CD4-positive, CD25-positive, alpha-beta regulatory T cell (primary cell): ENCODE measurements at regions not wholly inside any gene's neighbourhood (a gene's known extent, or its start where the extent isn't known, plus 50 kb on each side); places are given as distances from the start of the nearest gene placed in this dataset.
"Not testable (repeated sequence)": the region's sequence is repeated elsewhere in the genome, so short reads cannot be mapped to it uniquely, and the experiment has no call there.

Experiments used
- ATAC-seq, 2 donors: fragments of 150-1000 bp; cut with Tn5 transposase; one replicate each; pipeline ENCODE4 v1.10.0; 2021; ENCODE audit warnings: low read depth in 2 of 2, moderate number of reproducible peaks in 2 of 2, moderate library complexity in 1 of 2
- DNase-seq, 3 donors: peaks; one replicate each; pipeline versions ENCODE4 v3.0.0 to v3.0.0-alpha.2; 2012 to 2022; ENCODE audit warnings: mixed read lengths in 1 of 3
- H3K27ac ChIP-seq: one replicate; pipeline ENCODE4 v1.7.0; 2013; ENCODE audit warnings: mild to moderate bottlenecking, low read length; ENCODE audit not compliant: insufficient read depth, poor library complexity, severe bottlenecking
- H3K27me3 ChIP-seq: one replicate; pipeline ENCODE4 v1.7.0; 2013; ENCODE audit warnings: low read length; ENCODE audit not compliant: control insufficient read depth, insufficient read depth
- H3K36me3 ChIP-seq: one replicate; pipeline ENCODE4 v1.7.0; 2013; ENCODE audit warnings: mild to moderate bottlenecking, low read length, moderate library complexity; ENCODE audit not compliant: control insufficient read depth, insufficient read depth
- H3K4me1 ChIP-seq: 2 replicates; pipeline ENCODE4 v1.7.0; 2013; ENCODE audit warnings: mild to moderate bottlenecking, low read length; ENCODE audit not compliant: insufficient read depth, control insufficient read depth, poor library complexity, severe bottlenecking
- H3K4me3 ChIP-seq: one replicate; pipeline ENCODE4 v1.7.0; 2013; ENCODE audit warnings: low read depth, mild to moderate bottlenecking, low read length, moderate library complexity
- H3K9me3 ChIP-seq, 2 experiments: 1 replicate in 1 of 2; 2 replicates in 1 of 2; pipeline ENCODE4 v1.7.0; 2013; ENCODE audit warnings: low read length in 2 of 2, mild to moderate bottlenecking in 1 of 2, moderate library complexity in 1 of 2; ENCODE audit not compliant: control insufficient read depth in 2 of 2
- H3K27ac Mint-ChIP-seq, 3 donors: one replicate each; pipeline ENCODE4 v1.8.0; 2020 to 2022; ENCODE audit warnings: mild to moderate bottlenecking in 3 of 3, mixed read lengths in 3 of 3, moderate library complexity in 2 of 3
- H3K27me3 Mint-ChIP-seq: one replicate; pipeline ENCODE4 v1.8.0; 2022; ENCODE audit warnings: mild to moderate bottlenecking, mixed read lengths
- H3K36me3 Mint-ChIP-seq: one replicate; pipeline ENCODE4 v1.8.0; 2020; ENCODE audit warnings: mixed read lengths
- H3K4me1 Mint-ChIP-seq, 4 donors: one replicate each; pipeline ENCODE4 v1.8.0; 2020 to 2022; ENCODE audit warnings: mixed read lengths in 4 of 4, mild to moderate bottlenecking in 1 of 4
- H3K4me3 Mint-ChIP-seq, 4 donors: one replicate each; pipeline ENCODE4 v1.8.0; 2020 to 2022; ENCODE audit warnings: mild to moderate bottlenecking in 4 of 4, mixed read lengths in 4 of 4, moderate library complexity in 3 of 4
- H3K9me3 Mint-ChIP-seq, 7 donors: one replicate each; pipeline ENCODE4 v1.8.0; 2020 to 2022; ENCODE audit warnings: mixed read lengths in 7 of 7, mild to moderate bottlenecking in 3 of 7, moderate library complexity in 2 of 7

DNA sequence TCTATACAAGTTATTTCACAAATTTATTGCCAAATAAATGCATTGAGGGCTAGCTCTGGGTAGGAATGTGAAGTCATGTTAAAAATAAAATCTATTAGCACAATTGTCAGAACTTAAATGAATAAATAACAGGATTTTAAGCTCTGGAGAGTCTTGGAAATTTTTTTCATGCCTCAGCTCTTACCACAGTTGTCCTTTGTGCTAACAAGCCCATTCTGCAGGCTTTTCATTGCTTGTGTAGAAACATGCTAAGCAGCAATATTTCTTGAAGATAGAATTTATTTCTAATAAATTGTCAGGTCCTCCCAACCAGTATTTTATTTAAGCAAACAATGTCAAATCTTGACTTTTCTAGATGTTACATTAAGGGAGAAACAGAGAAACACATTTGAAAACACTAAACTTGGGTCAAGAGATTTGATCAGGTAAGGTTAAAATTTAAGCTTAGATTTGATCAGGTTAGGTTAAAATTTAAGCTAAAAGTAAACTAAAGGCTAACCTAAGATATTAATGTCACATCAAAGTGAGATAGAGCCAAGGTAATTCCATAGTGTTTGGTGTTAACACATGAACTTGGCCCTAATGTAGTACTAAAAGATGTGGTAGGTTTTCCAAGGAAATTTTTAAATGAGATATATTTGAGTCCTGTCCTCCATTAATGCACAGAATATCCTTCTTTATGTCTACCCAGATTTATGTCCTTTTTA lies 179.1 kb upstream of the IL1RAPL1 start:
- Histone ChIP-seq H3K27me3 (no peaks in the 10 kb centered on the region), H3K4me1 (no peaks in the 10 kb centered on the region), H3K4me3 (no peak overlapping the region), H3K27ac (no peak overlapping the region), H3K36me3 (no peaks in the 10 kb centered on the region), H3K9me3 (peaks cover 0 to 4% of the 10 kb centered on the region in 2 experiments)
- H3K27ac Mint-ChIP-seq: no peak overlapping the region
- no peak overlapping the region for H3K4me3 Mint-ChIP-seq
- no peaks in the 10 kb centered on the region for H3K4me1 Mint-ChIP-seq
- DNase-seq: no peak
- no peak for ATAC-seq
- peaks cover 0 to 17% (median 0%) of the 10 kb centered on the region in 7 donors for H3K9me3 Mint-ChIP-seq
- H3K27me3 Mint-ChIP-seq: no peaks in the 10 kb centered on the region
- H3K36me3 Mint-ChIP-seq: no peaks in the 10 kb centered on the region

DNA sequence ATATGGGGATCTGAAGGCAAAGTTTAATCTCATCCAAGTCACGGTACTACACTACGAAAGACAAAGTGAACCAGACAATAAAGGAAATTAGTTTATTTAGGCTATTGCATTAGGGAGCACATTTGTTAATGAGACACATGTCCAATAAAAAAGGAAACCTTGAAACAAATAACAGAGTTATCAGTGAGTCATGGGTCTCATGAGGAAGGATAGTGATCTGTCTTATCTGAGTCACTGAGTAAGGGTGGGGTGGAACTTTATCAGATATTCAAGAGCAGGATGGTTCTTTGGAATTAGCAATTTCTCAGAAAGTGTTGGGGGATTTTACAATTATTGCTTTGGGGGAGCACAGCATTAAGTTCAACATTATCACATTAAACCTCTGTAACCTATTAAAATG lies 188.9 kb upstream of the IL1RAPL1 start:
- H3K9me3 ChIP-seq: no peaks in the 10 kb centered on the region
- no peaks in the 10 kb centered on the region for H3K4me1 ChIP-seq
- no peaks in the 10 kb centered on the region for H3K4me1 Mint-ChIP-seq
- H3K36me3 Mint-ChIP-seq: no peaks in the 10 kb centered on the region
- H3K27me3 ChIP-seq: no peaks in the 10 kb centered on the region
- ATAC-seq: no peak
- H3K27me3 Mint-ChIP-seq: no peaks in the 10 kb centered on the region
- no peak overlapping the region for H3K4me3 ChIP-seq
- no peaks in the 10 kb centered on the region for H3K36me3 ChIP-seq
- no peak overlapping the region for H3K27ac Mint-ChIP-seq
- peaks cover 0 to 7% (median 0%) of the 10 kb centered on the region in 7 donors for H3K9me3 Mint-ChIP-seq
- H3K4me3 Mint-ChIP-seq: no peak overlapping the region
- DNase-seq: no peak
- H3K27ac ChIP-seq: no peak overlapping the region

DNA sequence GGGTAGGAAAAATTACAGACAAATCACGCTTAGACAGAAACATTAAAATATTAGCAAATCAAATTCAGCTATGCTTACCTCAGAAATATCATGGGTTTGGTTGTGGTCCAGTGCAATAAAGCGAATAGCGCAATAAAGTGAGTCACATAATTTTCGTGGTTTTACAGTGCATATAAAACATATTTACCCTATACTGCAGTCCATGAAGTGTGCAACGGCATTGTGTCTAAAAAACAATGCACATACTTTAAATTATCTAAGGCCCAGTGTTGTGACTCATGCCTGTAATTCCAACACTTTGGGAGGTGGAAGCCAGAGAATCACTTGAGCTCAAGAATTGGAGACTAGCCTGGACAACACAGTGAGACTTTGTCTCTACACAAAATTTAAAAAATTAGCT lies 195.7 kb upstream of the IL1RAPL1 start:
- peaks cover 0 to 4% (median 0%) of the 10 kb centered on the region in 7 donors for H3K9me3 Mint-ChIP-seq
- H3K4me1 ChIP-seq: no peaks in the 10 kb centered on the region
- no peak for DNase-seq

DNA sequence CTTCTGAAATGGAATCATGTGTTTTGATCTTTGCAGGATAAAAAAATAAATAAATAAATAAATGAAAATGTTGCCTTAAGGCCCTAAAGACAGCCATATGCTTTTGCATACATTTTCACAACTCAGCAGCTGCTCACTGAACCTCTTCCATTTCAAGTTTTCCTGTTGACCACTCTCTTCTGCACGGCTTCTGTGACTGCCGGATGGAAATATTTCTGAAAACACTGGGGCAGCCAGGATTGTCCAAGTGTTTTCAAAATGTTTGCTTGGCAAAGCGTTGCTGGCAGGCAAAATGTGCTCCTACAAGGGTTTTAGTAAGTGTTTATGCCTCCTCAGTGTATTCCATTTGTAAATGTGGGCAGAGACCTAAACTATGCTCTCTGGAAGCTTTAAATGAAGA lies 208.1 kb upstream of the IL1RAPL1 start:
- Mint-ChIP-seq H3K27me3 (no peaks in the 10 kb centered on the region), H3K4me3 (no peak overlapping the region), H3K9me3 (peaks cover 0 to 8% (median 3%) of the 10 kb centered on the region in 7 donors), H3K36me3 (no peaks in the 10 kb centered on the region), H3K27ac (no peak overlapping the region), H3K4me1 (no peaks in the 10 kb centered on the region)
- ATAC-seq (no peak), DNase-seq (no peak)
- H3K27ac ChIP-seq: no peak overlapping the region
- no peak overlapping the region for H3K4me3 ChIP-seq
- H3K4me1 ChIP-seq: no peaks in the 10 kb centered on the region
- H3K27me3 ChIP-seq: no peaks in the 10 kb centered on the region
- H3K36me3 ChIP-seq: no peaks in the 10 kb centered on the region
- H3K9me3 ChIP-seq: no peaks in the 10 kb centered on the region

More for the DNA sequence above, 195.7 kb upstream of the IL1RAPL1 start:
- Mint-ChIP-seq H3K27me3 (no peaks in the 10 kb centered on the region), H3K4me3 (no peak overlapping the region), H3K4me1 (no peaks in the 10 kb centered on the region), H3K36me3 (no peaks in the 10 kb centered on the region), H3K27ac (no peak overlapping the region)
- Histone ChIP-seq H3K27me3 (no peaks in the 10 kb centered on the region), H3K4me3 (no peak overlapping the region), H3K27ac (no peak overlapping the region), H3K36me3 (no peaks in the 10 kb centered on the region), H3K9me3 (no peaks in the 10 kb centered on the region)
- no peak for ATAC-seq

DNA sequence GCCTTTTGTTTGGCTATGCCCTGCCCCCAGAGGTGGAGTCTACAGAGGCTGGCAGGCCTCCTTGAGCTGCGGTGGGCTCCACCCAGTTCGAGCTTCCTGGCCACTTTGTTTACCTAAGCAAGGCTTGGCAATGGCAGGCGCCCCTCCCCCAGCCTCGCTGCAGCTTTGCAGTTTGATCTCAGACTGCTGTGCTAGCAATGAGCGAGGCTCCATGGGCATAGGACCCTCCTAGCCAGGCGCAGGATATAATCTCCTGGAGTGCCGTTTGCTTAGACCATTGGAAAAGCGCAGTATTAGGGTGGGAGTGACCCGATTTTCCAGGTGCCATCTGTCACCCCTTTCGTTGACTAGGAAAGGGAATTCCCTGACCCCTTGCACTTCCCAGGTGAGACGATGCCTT lies 219.6 kb upstream of the IL1RAPL1 start:
- H3K36me3 Mint-ChIP-seq, H3K9me3 ChIP-seq, H3K4me1 Mint-ChIP-seq, H3K27me3 ChIP-seq, H3K27ac ChIP-seq, ATAC-seq, H3K36me3 ChIP-seq, H3K27ac Mint-ChIP-seq, DNase-seq, H3K4me3 ChIP-seq, H3K4me1 ChIP-seq, H3K4me3 Mint-ChIP-seq, H3K27me3 Mint-ChIP-seq: not testable (repeated sequence)
- peaks cover 0 to 13% (median 5%) of the 10 kb centered on the region in 7 donors for H3K9me3 Mint-ChIP-seq

DNA sequence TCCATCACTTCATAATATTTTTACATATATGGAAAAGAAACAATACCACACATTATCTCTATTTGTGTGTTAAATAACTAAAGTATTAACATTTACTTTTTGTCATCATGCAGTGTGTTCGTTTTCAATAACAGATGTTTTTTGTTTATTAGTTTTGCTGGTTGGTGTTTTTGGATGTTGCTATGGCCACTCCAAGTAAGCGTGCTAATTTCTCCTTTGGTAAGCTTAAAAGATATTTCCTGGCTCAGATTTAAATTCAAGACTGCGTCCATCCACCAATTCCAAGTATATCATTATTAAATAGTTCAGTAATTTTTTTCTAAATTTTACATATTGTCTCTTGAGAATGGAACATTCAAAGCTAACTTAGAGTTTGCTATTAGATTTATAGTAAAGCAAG lies 235.4 kb upstream of the IL1RAPL1 start:
- H3K4me3 Mint-ChIP-seq: no peak overlapping the region
- H3K27me3 Mint-ChIP-seq: no peaks in the 10 kb centered on the region
- no peak overlapping the region for H3K4me3 ChIP-seq

DNA sequence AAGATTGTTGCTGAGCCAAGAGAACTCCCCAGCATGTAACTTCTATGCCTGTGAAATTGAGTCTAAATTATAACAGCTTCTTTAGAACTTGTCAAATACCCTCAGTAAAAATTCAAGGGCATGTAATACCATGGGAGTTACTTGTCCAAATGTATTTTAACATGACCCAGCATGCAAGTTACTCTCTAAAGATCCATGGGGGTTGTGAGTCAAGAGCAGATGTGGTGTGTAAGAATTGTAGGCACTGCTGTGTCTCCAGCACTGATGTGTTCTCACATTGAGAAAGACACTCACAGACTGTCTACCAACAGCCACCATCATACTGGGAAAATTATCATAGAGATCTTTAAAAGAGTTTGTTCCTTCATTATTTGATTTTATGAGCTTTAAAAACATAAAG lies 237.4 kb upstream of the IL1RAPL1 start:
- Mint-ChIP-seq H3K36me3 (no peaks in the 10 kb centered on the region), H3K4me3 (no peak overlapping the region), H3K4me1 (no peaks in the 10 kb centered on the region), H3K9me3 (peaks cover 0 to 4% (median 2%) of the 10 kb centered on the region in 7 donors), H3K27ac (no peak overlapping the region), H3K27me3 (no peaks in the 10 kb centered on the region)
- no peak overlapping the region for H3K4me3 ChIP-seq
- no peaks in the 10 kb centered on the region for H3K36me3 ChIP-seq
- no peaks in the 10 kb centered on the region for H3K27me3 ChIP-seq
- H3K4me1 ChIP-seq: no peaks in the 10 kb centered on the region
- H3K9me3 ChIP-seq: no peaks in the 10 kb centered on the region
- H3K27ac ChIP-seq: no peak overlapping the region
- no peak for ATAC-seq
- DNase-seq: no peak

More for the DNA sequence above, 235.4 kb upstream of the IL1RAPL1 start:
- no peaks in the 10 kb centered on the region for H3K9me3 ChIP-seq
- Mint-ChIP-seq H3K4me1 (no peaks in the 10 kb centered on the region), H3K36me3 (no peaks in the 10 kb centered on the region), H3K27ac (no peak overlapping the region), H3K9me3 (peaks cover 0 to 10% (median 3%) of the 10 kb centered on the region in 7 donors)
- DNase-seq (no peak), ATAC-seq (no peak)
- no peaks in the 10 kb centered on the region for H3K36me3 ChIP-seq
- H3K4me1 ChIP-seq: no peaks in the 10 kb centered on the region
- no peak overlapping the region for H3K27ac ChIP-seq
- no peaks in the 10 kb centered on the region for H3K27me3 ChIP-seq

DNA sequence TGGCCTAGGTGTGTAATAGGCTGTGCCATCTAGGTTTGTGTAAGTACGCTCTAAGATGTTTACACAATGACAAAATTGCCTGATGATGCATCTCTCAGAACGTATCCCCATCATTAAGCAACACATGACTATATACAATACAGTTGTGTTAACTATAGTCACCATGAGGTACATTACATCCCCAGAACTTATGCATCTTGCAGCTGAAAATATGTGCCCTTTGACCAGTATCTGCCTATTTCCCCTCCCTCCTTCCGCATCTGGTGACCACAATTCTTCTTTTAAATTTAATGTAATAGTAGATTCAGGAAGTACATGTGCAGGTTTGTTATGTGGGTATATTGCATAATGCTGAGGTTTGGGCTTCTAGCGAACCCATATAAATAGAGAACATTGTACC lies 239.8 kb upstream of the IL1RAPL1 start:
- Mint-ChIP-seq H3K27me3 (no peaks in the 10 kb centered on the region), H3K4me3 (no peak overlapping the region), H3K4me1 (no peaks in the 10 kb centered on the region), H3K36me3 (no peaks in the 10 kb centered on the region), H3K9me3 (peaks cover 0 to 9% (median 2%) of the 10 kb centered on the region in 7 donors), H3K27ac (no peak overlapping the region)
- no peaks in the 10 kb centered on the region for H3K27me3 ChIP-seq
- no peak for DNase-seq
- no peaks in the 10 kb centered on the region for H3K36me3 ChIP-seq
- ATAC-seq: no peak
- no peaks in the 10 kb centered on the region for H3K4me1 ChIP-seq
- H3K9me3 ChIP-seq: no peaks in the 10 kb centered on the region
- no peak overlapping the region for H3K27ac ChIP-seq
- no peak overlapping the region for H3K4me3 ChIP-seq
